ENCODE measurements at regions not wholly inside any gene's neighbourhood (a gene's known extent, or its start where the extent isn't known, plus 50 kb on each side); places are given as distances from the start of the nearest gene placed in this dataset.

DNA sequence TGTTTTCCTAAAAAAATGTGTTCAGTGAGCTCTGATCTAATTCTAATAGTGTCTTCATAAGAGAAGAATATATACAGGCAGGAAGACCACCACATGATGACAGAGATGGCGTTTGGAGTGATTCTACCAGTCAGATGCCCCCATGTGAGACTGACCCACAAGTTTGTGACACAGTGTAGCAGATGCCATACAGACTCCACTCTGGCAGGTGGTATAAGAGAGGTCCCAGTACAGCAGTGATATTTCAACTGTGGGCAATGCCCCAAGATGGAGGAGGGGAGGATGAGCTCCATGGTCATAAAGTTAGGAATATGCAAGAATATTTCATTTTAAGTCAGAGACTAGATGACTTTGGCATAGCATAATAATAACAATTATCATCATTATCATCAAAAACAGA is 1022.6 kb downstream of the KCNMA1 start:
- Histone ChIP-seq H3K4me1 (replicated peaks in 1 of 4; ENCODE audit: control insufficient read depth in 3 of 4, insufficient read depth in 4 of 4, low read length in 3 of 4) (no peaks in the 10 kb centered on the region), H3K4ac (replicated peaks; ENCODE audit: insufficient read length, low read depth, low read length) (no peak overlapping the region), H3K27me3 (replicated peaks in 1 of 4; ENCODE audit: control insufficient read depth in 3 of 4, extremely low read depth in 1 of 4, insufficient read depth in 3 of 4, low read length in 3 of 4) (no peaks in the 10 kb centered on the region), H3K23ac (ENCODE audit: insufficient read length) (no peak overlapping the region), H3K79me1 (ENCODE audit: low read depth, low read length) (no peaks in the 10 kb centered on the region), H3K56ac (replicated peaks; ENCODE audit: insufficient read length, low read depth, low read length) (no peak overlapping the region), H2BK20ac (ENCODE audit: low read length) (no peak overlapping the region), H4K5ac (ENCODE audit: insufficient read length, low read depth, low read length) (no peak overlapping the region), H2BK15ac (ENCODE audit: low read length) (no peak overlapping the region), H4K20me1 (replicated peaks in 1 of 2; ENCODE audit: control insufficient read depth in 1 of 2, insufficient read depth in 2 of 2, low read length in 2 of 2) (no peaks in the 10 kb centered on the region), H3K9ac (replicated peaks in 1 of 4; ENCODE audit: extremely low read depth in 1 of 4, low read depth in 3 of 4, low read length in 3 of 4) (no peak overlapping the region), H3K4me3 (ENCODE audit: extremely low read depth in 1 of 4, insufficient read depth in 2 of 4, low read depth in 3 of 4, low read length in 4 of 4) (no peak overlapping the region), H2BK12ac (ENCODE audit: low read depth, low read length) (no peak overlapping the region), H2BK120ac (replicated peaks; ENCODE audit: low read depth, low read length) (no peak overlapping the region), H3K9me3 (ENCODE audit: insufficient read depth in 2 of 2, low read depth in 1 of 2, low read length in 1 of 2) (no peaks in the 10 kb centered on the region), H2AK5ac (ENCODE audit: low read depth, low read length) (no peak overlapping the region), H3K27ac (ENCODE audit: low read depth, low read length) (no peak overlapping the region), H3K18ac (ENCODE audit: extremely low read depth, low read length) (no peak overlapping the region), H3K4me2 (ENCODE audit: insufficient read depth in 1 of 2, low read depth in 2 of 2, low read length in 2 of 2) (no peak overlapping the region), H2BK5ac (ENCODE audit: low read depth, low read length) (no peak overlapping the region), H3K23me2 (ENCODE audit: low read depth, low read length) (no peaks in the 10 kb centered on the region), H4K91ac (replicated peaks; ENCODE audit: insufficient read length, low read length) (no peak overlapping the region), H3K14ac (ENCODE audit: insufficient read length) (no peak overlapping the region), H3K36me3 (ENCODE audit: control insufficient read depth in 2 of 4, insufficient read depth in 4 of 4, low read length in 3 of 4) (no peaks in the 10 kb centered on the region), H2AFZ (ENCODE audit: low read length) (no peak overlapping the region), H4K8ac (ENCODE audit: extremely low read depth, insufficient read depth, low read length) (no peak overlapping the region), H3K79me2 (ENCODE audit: control insufficient read depth in 1 of 2, insufficient read depth in 2 of 2, low read length in 2 of 2) (no peaks in the 10 kb centered on the region)
- DNase-seq (ENCODE audit: low read depth in 1 of 2, low spot score in 2 of 2) (no peak), FAIRE-seq (no peak)
- ChIA-PET POLR2A (ENCODE audit: partially characterized antibody) (no interaction called here), CTCF (ENCODE audit: partially characterized antibody) (no interaction called here)
- TF ChIP-seq SP4 (IDR thresholded peaks at IDR 0.05; ENCODE audit: low read length), result no peak
- TF ChIP-seq NRF1 (IDR thresholded peaks at IDR 0.05; ENCODE audit: low read depth, low read length), result no peak
- no peak for TF ChIP-seq SP2 (IDR thresholded peaks at IDR 0.05; ENCODE audit: low read length)
- no peak for TF ChIP-seq MAFK (IDR thresholded peaks at IDR 0.05; ENCODE audit: low read depth, low read length)
- TF ChIP-seq HDAC6 (IDR thresholded peaks at IDR 0.05; ENCODE audit: low read depth, low read length), result no peak
- TF ChIP-seq KDM5A (IDR thresholded peaks at IDR 0.05; ENCODE audit: low read length), result no peak
- no peak for TF ChIP-seq POLR2AphosphoS5 (IDR thresholded peaks at IDR 0.05; ENCODE audit: low read depth, low read length)
- no peak for TF ChIP-seq EZH2 (IDR thresholded peaks at IDR 0.05; ENCODE audit: low read depth, low read length, severe bottlenecking)
- TF ChIP-seq TEAD4 (IDR thresholded peaks at IDR 0.05; ENCODE audit: low read depth, low read length), result no peak
- no peak for TF ChIP-seq TBP (IDR thresholded peaks at IDR 0.05; ENCODE audit: low read depth, low read length)
- TF ChIP-seq GTF2F1 (IDR thresholded peaks at IDR 0.05; ENCODE audit: borderline replicate concordance, low read depth, low read length), result no peak
- TF ChIP-seq TAF1 (IDR thresholded peaks at IDR 0.05; ENCODE audit: low read depth, low read length), result no peak
- no peak for TF ChIP-seq BCL11A (IDR thresholded peaks at IDR 0.05; ENCODE audit: low read depth in 2 of 2, low read length in 2 of 2)
- TF ChIP-seq, protein P1, sequence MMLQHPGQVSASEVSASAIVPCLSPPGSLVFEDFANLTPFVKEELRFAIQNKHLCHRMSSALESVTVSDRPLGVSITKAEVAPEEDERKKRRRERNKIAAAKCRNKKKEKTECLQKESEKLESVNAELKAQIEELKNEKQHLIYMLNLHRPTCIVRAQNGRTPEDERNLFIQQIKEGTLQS (IDR thresholded peaks at IDR 0.05; ENCODE audit: insufficient read depth, low read depth, low read length), result no peak
- WGBS, 2 experiments (ENCODE audit: extremely low coverage in 1 of 2, insufficient coverage in 1 of 2, insufficient read length in 1 of 2, insufficient replicate concordance in 2 of 2, low coverage in 1 of 2, low lambda C conversion rate in 2 of 2, missing lambda C conversion rate in 1 of 2), result 100% methylated on average over 1 of the region's 1 CpG; no CpG with 5 or more reads in 1 of the 2 experiments
